ENCODE measurements at regions not wholly inside any gene's neighbourhood (a gene's known extent, or its start where the extent isn't known, plus 50 kb on each side); places are given as distances from the start of the nearest gene placed in this dataset.

- TF ChIP-seq CTCF (IDR thresholded peaks at IDR 0.05; ENCODE audit: low read length): no peak
- TF ChIP-seq EZH2 (IDR thresholded peaks at IDR 0.05; ENCODE audit: borderline replicate concordance, low read length): no peak
Observed at GRCh38 chr13:40328091-40328490, 338.4 kb downstream of the FOXO1 start.
